H1 (cell line): ENCODE measurements at regions not wholly inside any gene's neighbourhood (a gene's known extent, or its start where the extent isn't known, plus 50 kb on each side); places are given as distances from the start of the nearest gene placed in this dataset.
"Not testable (repeated sequence)": the region's sequence is repeated elsewhere in the genome, so short reads cannot be mapped to it uniquely, and the experiment has no call there.

ENCODE experiments used
- CEBPB ChIP-seq: IDR thresholded peaks from 2 replicates; pipeline ENCODE4 v1.6.1; 2012; ENCODE audit warnings: low read depth, low read length
- CREB1 ChIP-seq: IDR thresholded peaks from 2 replicates; pipeline ENCODE4 v1.6.1; 2012; ENCODE audit warnings: inconsistent platforms
- CTCF ChIP-seq, 3 experiments: IDR thresholded peaks; 1 replicate in 2 of 3; 2 replicates in 1 of 3; pipeline versions ENCODE4 v1.5.1 to v1.6.1; 2011; ENCODE audit warnings: low read length in 3 of 3, mild to moderate bottlenecking in 3 of 3, inconsistent platforms in 2 of 3, low read depth in 1 of 3, moderate library complexity in 1 of 3; ENCODE audit not compliant: insufficient read depth in 1 of 3; ENCODE audit errors: control extremely low read depth in 1 of 3
- EP300 ChIP-seq, 2 experiments: IDR thresholded peaks; 1 replicate in 1 of 2; 2 replicates in 1 of 2; pipeline ENCODE4 v1.6.1; 2011 to 2012; ENCODE audit warnings: low read depth in 2 of 2, low read length in 2 of 2, mild to moderate bottlenecking in 2 of 2, borderline replicate concordance in 1 of 2, inconsistent platforms in 1 of 2, moderate library complexity in 1 of 2
- EZH2 ChIP-seq: fragments of 200-600 bp; sonication (generic); IDR thresholded peaks from 2 replicates; pipeline ENCODE4 v1.7.1; 2012; ENCODE audit warnings: low read depth, mild to moderate bottlenecking, moderate library complexity, low read length, inconsistent platforms; ENCODE audit not compliant: severe bottlenecking
- GTF2F1 ChIP-seq: IDR thresholded peaks from 2 replicates; pipeline ENCODE4 v1.6.1; 2012; ENCODE audit warnings: low read depth, low read length, improper control_type of control experiment, borderline replicate concordance
- JUND ChIP-seq: IDR thresholded peaks from 2 replicates; pipeline ENCODE4 v1.6.1; 2011; ENCODE audit warnings: mild to moderate bottlenecking, improper control_type of control experiment, low read length
- MAX ChIP-seq: IDR thresholded peaks from 2 replicates; pipeline ENCODE4 v1.6.1; 2012; ENCODE audit warnings: inconsistent platforms
- POLR2A ChIP-seq, 2 experiments: IDR thresholded peaks; 1 replicate in 1 of 2; 2 replicates in 1 of 2; pipeline ENCODE4 v1.6.1; 2011; ENCODE audit warnings: low read depth in 2 of 2, low read length in 2 of 2, mild to moderate bottlenecking in 2 of 2; ENCODE audit errors: control extremely low read depth in 1 of 2
- POLR2AphosphoS5 ChIP-seq: IDR thresholded peaks from 2 replicates; pipeline ENCODE4 v1.6.1; 2011; ENCODE audit warnings: low read depth, low read length
- RAD21 ChIP-seq, 2 experiments: IDR thresholded peaks in 1 of 2; conservative IDR thresholded peaks in 1 of 2; 2 replicates each; pipeline ENCODE4 v1.6.1; 2011; ENCODE audit warnings: low read depth in 2 of 2, low read length in 2 of 2, improper control_type of control experiment in 1 of 2, inconsistent platforms in 1 of 2, mild to moderate bottlenecking in 1 of 2, moderate library complexity in 1 of 2
- RFX5 ChIP-seq: IDR thresholded peaks from 2 replicates; pipeline ENCODE4 v1.6.1; 2011; ENCODE audit warnings: low read depth, low read length, improper control_type of control experiment, borderline replicate concordance
- SP2 ChIP-seq: IDR thresholded peaks from 2 replicates; pipeline ENCODE4 v1.6.1; 2012; ENCODE audit warnings: mild to moderate bottlenecking, low read length, inconsistent platforms
- TAF1 ChIP-seq: IDR thresholded peaks from 2 replicates; pipeline ENCODE4 v1.6.1; 2011; ENCODE audit warnings: mild to moderate bottlenecking, low read depth, low read length

- TF ChIP-seq CREB1; CTCF (IDR thresholded peaks at IDR 0.05; ENCODE audit: control extremely low read depth in 1 of 3, insufficient read depth in 1 of 3, low read depth in 1 of 3, low read length in 3 of 3); POLR2A (IDR thresholded peaks at IDR 0.05; ENCODE audit: control extremely low read depth in 1 of 2, low read depth in 2 of 2, low read length in 2 of 2); POLR2AphosphoS5; CEBPB; MAX; RAD21 (IDR thresholded peaks at IDR 0.05 in 1 of 2, conservative IDR thresholded peaks at IDR 0.05 in 1 of 2; ENCODE audit: low read depth in 2 of 2, low read length in 2 of 2); EP300 (IDR thresholded peaks at IDR 0.05; ENCODE audit: borderline replicate concordance in 1 of 2, low read depth in 2 of 2, low read length in 2 of 2); TAF1; SP2; RFX5; EZH2; JUND; GTF2F1: not testable (repeated sequence)
These were observed 403.7 kb upstream of the NUDT12 start for GRCh38 chr5:103966295-103966694.
